Retinal pigment epithelial cell (primary cell): ENCODE measurements at regions not wholly inside any gene's neighbourhood (a gene's known extent, or its start where the extent isn't known, plus 50 kb on each side); places are given as distances from the start of the nearest gene placed in this dataset.

Source experiments
- DNase-seq: peaks from one replicate; pipeline ENCODE4 v3.0.0-alpha.2; 2010; ENCODE audit warnings: low read depth
- H3K4me3 ChIP-seq: 2 replicates; pipeline ENCODE4 v1.5.1; 2011; ENCODE audit warnings: mild to moderate bottlenecking, low read length, control low read depth, moderate library complexity
- CTCF ChIP-seq: conservative IDR thresholded peaks from 2 replicates; pipeline ENCODE4 v1.5.1; 2011; ENCODE audit warnings: low read depth, low read length, control low read depth, inconsistent platforms

- H3K4me3 ChIP-seq: no peak overlapping the region
- no peak for DNase-seq
- no peak for TF ChIP-seq CTCF
These were observed 204.0 kb upstream of the PRKD1 start for GRCh38 chr14:30131581-30132097.

- TF ChIP-seq CTCF: no peak
- DNase-seq: no peak
- H3K4me3 ChIP-seq: no peak overlapping the region
These were observed 204.5 kb upstream of the PRKD1 start for GRCh38 chr14:30132196-30132595.

GRCh38 chr14:30134936-30135335 lies 207.3 kb upstream of the PRKD1 start:
- TF ChIP-seq CTCF: no peak
- no peak overlapping the region for H3K4me3 ChIP-seq
- DNase-seq: no peak

GRCh38 chr14:30138567-30138966 lies 210.9 kb upstream of the PRKD1 start:
- no peak overlapping the region for H3K4me3 ChIP-seq
- DNase-seq: no peak
- TF ChIP-seq CTCF: no peak

- DNase-seq: no peak
- TF ChIP-seq CTCF: no peak
- H3K4me3 ChIP-seq: no peak overlapping the region
These were observed 214.6 kb upstream of the PRKD1 start for GRCh38 chr14:30142216-30142615.

- no peak overlapping the region for H3K4me3 ChIP-seq
- no peak for TF ChIP-seq CTCF
- no peak for DNase-seq
These were observed 216.0 kb upstream of the PRKD1 start for GRCh38 chr14:30143627-30144026.

- no peak for TF ChIP-seq CTCF
- DNase-seq: no peak
- H3K4me3 ChIP-seq: no peak overlapping the region
These were observed 226.1 kb upstream of the PRKD1 start for GRCh38 chr14:30153717-30154116.
